ENCODE measurements at regions not wholly inside any gene's neighbourhood (a gene's known extent, or its start where the extent isn't known, plus 50 kb on each side); places are given as distances from the start of the nearest gene placed in this dataset.
A peak's percentile ranks its signal among the peaks of the same experiment; 100 is the strongest.

- DNase-seq, result peak; percentile 14
These were observed 50.8 kb upstream of the SLC36A4 start for GRCh38 chr11:93248602-93249001.

GRCh38 chr11:93249459-93250220, 51.8 kb upstream of the SLC36A4 start:
- no peak for DNase-seq

DNA sequence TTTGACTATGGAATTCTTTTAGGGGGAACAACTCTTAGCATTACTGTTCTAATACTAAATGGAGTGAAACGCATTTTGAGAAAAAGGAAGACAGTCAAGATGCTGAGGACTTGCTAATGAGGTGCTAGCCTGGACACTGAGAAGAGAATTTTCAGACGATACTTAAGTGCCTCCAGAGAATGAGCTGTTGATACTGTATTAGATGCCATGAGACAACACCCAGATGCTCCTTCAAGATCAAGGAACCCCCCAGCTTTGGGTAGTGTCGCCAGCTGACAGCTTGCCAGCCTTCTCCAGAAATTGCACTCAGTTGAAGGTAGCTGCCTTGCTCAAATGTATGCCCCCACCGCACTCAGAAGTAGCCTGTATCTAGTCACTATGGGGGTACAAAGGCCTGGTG, 52.5 kb upstream of the SLC36A4 start:
- no peak for DNase-seq

- DNase-seq, result no peak
These were observed 54.1 kb upstream of the SLC36A4 start for GRCh38 chr11:93251922-93252321.

DNA sequence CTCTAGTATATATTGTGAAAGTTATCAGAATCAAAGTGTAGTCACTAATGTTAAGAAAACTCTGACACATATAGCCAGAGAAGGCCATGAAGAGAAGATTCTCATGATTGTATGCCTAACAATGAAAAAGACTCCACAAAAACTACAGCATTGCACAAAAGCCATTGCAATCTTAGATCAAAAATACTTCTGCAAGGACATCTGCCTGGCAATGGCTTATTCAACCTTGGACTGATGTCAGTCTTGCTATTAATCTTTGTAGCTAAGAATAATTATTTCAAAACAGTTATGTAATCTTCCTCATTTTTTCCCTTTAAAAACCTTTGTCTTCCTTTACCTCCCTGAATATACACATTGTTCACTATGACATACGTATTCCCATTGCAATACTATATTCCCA, 55.3 kb upstream of the SLC36A4 start:
- DNase-seq, result no peak

GRCh38 chr11:93256623-93257022, 58.8 kb upstream of the SLC36A4 start:
- DNase-seq, result no peak

DNA sequence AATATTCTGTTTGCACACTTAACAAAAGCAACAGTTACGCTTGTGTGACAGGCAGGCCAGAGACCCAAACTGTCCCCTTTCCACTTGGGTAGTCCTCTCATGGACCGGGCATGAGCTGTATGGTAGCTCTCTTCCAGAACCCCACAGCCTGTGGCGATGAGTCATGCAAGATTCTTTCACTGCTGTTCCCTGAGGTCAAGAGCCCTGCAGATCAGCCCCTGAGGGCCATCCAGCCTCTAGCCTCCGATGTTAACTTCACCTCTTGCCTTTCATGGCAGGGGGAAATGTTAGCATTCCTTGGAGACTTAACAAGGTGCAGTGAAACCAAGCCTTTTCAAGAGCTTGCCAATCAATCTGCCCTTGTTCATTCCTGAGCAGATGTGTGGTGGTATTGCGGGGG, 63.2 kb upstream of the DEUP1 start:
- no peak for DNase-seq

DNA sequence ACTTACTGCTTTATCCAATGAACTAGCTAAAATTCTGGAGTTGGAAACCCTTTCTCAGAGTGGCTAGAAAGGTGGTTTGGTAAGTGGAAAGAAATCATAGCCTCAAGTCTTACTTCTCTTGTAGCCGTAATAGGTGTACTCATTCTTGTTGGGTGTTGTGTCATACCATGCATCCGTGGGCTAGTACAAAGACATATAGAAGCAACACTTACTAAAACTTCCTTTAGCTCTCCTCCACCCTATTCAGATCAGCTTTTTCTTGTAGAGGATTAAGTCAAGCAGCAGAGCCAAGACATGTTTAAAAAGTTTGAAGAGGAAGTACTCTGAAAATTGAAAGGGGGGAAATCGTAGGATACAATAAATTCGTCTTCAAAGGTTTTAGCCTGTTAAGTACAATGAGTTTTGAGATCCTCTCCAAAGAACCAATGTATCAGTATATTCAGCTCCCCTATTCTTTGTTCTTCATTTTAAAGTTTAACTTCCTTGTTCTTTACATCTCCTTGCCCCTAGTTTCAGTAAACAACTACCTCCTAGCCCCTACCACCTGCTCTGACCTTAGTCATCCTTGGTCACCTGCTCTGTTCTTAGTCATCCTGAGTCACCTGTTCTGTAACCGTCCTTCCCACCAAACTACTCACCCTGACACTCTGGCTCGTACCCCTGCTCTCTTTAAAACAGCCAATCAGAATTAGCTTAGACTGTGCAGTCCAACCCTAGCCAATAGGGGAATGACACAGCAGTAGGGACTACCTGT, 62.1 kb upstream of the DEUP1 start:
- DNase-seq, result no peak

- no peak for DNase-seq
These were observed 58.9 kb upstream of the DEUP1 start for GRCh38 chr11:93271596-93271995.

DNA sequence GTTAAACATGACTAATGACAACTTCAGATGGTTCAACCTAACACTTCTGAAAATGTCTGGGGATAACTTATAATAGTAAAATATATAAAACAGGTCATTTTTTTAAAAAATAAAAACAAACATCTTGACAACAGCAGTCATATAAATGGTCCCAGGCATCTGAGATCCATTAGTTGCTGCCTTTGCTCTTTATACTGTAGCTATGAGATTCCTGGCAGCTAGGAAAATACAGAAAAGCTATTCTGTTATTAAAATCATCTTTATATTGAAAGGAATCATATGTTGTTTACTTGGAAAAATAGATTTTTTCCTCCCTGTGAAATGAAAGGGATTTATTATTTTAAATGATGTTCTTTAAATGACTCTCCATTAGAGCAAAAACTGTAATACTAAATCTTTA, 55.7 kb upstream of the DEUP1 start:
- DNase-seq, result no peak

DNA sequence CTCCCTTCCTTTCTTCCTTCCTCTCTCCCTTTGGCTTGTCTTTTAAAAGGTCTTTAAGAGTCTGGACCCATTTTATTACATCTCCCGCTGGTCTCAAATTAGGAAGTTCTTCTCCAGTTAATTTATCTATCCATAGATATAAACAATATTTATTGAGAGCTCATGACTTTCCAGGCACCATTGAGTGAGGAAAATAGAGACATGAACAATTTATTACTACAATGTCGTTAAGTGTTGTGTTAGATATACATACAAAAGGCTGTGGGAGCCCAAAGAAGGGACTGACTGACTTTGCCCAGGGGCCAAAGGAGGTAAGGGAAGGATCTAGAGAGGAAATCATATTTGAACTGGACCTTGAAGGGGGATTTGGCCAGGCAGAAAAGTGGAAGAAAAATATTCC, 51.6 kb upstream of the DEUP1 start:
- DNase-seq, result no peak

DNA sequence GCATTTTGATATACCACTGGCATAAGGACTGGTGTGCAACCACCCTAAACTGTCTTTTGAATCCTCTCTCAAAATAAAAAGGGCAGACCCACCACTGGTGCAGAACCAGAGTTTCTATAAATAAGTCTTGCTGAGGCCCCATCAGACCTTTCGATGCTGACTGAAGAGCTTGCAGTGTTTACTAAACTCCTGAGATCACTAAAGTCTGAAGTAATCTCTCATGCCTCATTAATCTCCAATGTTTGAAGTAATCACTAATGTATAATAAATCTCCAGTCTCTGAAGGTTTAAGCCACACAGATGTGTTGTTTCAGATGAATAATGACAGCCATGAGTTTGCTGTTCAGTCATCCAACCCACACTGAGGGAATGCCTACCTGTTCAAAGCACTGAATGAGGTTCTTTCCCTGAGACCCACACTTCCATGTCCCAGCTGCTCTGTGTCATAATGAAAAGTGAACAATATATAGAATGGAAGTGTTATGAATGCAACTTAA, 50.6 kb upstream of the DEUP1 start:
- DNase-seq, result no peak

Measured in hematopoietic multipotent progenitor cell treated with erythropoietin and hydrocortisone succinate and interleukin-3 and kit ligand, for 6 days (in vitro differentiated cells).